HG02759 (cell line): ENCODE measurements at regions not wholly inside any gene's neighbourhood (a gene's known extent, or its start where the extent isn't known, plus 50 kb on each side); places are given as distances from the start of the nearest gene placed in this dataset.

Source experiments
- ATAC-seq: cut with Tn5 transposase; IDR thresholded peaks from one replicate; pipeline ENCODE4 v1.9.1; 2021; ENCODE audit warnings: mild to moderate bottlenecking, moderate library complexity; ENCODE audit not compliant: unreplicated experiment

DNA sequence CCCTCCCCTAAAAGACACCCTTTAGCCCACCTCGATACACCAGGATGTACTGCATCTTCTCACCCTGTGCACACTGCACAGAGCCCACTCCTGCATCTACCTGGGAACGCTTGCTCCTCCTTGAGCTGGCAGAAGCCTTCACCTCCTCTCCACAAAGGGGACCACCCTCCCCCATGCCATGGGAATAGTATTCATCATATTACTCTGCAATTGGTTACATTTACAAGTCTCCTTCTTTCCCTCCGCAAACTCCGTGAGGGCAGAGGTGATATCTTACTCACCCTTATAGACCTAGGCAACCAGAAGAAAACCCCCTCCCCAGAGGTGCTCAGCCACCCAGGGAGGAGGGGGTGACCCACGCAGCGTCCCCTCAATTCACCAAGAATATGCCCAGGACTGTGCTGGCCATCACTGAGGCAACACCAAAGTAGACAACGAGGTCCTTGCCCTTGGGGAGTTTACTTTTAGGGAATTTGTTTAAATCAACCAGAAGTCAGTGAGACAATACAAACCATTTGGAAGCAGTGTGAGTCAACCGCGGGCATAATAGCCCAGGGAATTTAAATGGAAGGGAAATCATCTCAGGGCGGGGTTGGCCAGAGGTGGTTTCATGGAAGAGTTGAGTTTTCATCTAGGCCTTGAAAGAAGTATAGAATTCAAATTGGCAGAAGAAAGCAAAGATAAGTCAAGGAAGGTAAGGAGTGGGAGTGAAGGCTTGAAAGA, 214.5 kb downstream of the BARX2 start:
- ATAC-seq, result no peak

DNA sequence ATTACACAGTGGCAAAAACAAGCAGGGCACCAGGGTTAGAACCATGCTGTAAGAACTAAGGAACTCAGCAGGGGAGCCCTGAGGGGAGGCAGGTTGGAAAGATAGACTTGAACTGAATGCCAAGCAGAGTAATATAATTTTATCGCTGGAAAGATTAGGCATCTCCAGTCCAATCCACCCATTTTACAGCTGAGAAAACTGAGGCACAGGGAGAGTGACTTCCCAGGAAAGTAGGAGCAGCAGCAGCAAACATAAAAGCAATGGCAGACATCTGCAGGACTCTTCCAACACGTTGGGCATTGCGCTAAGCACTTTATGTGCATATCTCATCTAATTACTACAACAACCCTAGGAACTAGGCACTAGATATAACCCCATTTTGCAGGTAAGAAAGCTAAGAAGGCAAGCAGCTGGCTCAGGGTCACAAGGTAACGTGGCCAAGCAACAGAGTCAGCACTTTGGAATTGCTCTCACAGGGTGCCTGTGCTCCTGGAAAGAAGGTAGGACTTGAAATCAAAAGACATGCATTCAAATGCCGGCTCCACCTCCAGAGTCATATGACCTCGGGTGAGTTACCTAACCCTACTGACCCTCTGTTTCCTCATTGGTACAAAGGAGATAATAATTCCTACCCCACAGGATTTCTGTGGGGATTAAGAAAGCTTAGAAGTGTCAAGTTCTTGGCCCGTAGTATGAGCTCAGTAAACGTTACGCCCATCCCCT, 215.3 kb downstream of the BARX2 start:
- ATAC-seq, result no peak

DNA sequence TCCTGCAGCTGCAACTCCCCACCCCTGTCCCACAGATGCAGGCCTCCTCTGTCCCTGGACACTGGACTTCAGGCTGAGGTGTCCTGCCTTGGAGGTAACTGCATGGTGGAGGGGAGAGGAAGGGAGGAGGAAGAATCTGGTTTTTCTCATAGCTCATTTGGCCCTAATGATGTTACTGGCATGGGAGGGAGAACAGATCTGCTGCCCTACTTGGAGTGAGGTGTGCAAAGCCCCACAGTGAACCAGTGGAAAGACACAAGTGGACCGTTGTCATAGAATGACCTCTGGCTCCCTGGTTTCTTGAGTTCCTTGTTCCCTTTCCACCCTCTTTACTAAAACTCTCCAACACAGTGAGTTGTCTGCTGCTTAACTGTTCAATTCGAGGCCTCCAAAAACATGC, 215.9 kb downstream of the BARX2 start:
- ATAC-seq, result no peak

DNA sequence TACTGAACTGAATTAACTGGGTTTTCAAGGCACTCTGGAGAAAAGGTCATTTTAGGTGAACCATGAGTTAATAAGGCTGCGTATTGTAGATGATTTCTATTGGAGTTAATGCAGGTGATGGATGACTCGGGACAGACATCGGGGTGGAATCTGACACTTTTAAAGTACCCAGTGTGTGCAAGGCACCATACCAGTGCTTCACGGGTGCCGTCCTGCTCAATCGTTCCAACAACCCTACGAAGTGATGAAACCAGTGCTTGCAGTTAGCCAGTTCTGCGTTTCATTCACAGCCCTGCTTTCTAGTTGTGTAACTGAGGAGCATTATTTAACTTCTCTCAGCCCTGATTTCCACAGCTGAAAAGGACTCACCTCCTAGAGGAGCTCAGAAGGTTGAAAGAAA, 216.5 kb downstream of the BARX2 start:
- ATAC-seq, result no peak

DNA sequence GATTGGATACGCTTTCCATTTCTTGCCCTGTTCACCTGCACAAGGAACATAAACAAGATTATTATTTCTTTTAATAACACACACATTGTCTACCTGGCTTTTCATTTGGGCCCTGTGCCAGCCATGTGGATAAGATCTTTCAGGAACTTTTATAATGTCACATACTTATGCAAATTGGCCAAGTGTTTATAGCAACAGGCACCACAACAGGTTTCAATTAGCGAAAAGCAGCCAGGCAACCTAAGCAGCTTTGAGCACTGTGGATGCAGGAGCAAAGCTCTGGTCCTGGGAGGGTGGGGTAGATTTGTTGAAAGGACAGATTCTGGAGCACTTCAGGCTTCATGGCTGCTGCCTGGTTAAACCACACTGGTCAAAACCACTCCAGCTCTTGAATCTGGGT, 217.4 kb downstream of the BARX2 start:
- no peak for ATAC-seq

DNA sequence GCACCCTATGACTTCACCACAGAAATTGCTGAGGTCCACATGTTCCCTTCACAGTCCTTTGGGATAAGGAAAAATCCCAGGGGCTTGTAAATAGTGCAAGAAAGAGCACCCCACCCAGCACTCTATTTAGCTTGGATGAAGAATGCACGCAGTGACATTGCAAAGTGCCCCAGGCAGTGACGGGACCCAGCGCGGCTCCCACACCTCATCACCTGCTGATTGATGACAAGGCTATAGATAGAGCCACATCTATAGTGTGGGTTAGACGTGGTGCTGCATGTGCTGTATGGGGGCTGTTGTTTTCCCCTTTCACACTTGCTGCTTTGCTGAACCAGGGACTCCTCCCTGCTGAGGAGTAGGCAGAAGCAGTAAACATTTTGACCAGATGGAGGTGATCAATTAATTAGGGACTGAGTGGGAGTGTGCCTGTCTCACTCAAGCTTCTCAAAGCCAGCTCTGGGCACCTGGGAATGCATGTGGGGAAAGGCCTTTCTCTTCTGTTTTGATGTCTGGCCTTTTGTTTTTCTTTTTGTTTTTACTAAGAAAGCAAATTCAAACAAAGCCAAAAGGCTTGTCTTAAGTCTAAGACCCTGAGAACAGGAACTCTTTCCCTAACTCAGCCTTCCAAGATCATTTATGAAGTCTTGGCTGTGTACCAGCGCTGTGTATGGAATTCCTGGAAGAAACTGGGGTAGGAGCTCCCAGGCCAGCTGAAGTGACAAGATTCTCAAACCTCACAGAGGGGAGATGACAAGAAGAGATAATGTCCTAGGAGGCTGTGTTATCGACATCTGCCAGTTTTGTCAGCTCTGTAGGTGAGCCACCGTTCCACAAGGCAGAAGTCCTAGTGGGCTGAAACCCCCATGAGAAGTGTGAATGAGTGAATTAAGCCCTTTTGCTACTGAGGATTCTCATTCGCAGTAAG, 219.7 kb downstream of the BARX2 start:
- no peak for ATAC-seq

DNA sequence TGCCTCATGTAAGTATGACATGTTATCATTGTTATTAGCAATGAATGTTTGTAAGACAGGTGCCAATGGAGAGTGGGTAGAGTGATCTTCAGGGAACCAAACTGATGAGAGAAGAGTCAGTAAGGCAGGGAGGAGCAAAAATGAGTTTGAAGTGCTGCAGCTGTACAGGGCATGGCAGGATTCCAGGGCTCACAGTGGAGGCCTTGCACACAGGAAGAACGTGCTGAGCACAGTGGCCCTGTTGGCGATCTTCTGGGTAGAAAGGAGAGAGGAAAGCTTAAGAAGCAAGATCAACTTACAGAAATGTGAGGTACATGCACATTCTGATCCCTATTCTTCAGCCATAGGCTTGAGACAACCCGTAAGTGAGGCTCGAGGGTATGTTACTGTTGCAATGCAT, 219.3 kb upstream of the TMEM45B start:
- no peak for ATAC-seq

DNA sequence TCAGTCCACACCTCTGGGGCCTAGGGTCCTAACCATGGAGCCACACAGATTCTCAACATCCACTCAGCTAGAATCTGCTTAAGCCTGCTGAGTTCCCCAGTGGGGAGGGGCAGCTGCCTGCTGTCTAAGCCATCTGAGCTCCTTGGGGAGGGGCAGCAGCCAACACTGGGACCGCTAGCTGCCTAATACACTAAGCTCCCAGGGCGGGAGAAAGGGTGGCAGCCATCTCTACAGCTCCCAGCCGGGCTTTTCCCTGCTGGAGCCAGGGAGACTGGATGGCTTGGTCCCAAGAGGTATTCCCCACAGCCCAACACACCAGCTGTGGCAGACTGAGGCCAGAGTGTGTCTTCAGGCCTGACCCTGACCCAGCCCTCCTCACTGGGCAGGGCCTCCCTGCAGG, 217.3 kb upstream of the TMEM45B start:
- no peak for ATAC-seq

DNA sequence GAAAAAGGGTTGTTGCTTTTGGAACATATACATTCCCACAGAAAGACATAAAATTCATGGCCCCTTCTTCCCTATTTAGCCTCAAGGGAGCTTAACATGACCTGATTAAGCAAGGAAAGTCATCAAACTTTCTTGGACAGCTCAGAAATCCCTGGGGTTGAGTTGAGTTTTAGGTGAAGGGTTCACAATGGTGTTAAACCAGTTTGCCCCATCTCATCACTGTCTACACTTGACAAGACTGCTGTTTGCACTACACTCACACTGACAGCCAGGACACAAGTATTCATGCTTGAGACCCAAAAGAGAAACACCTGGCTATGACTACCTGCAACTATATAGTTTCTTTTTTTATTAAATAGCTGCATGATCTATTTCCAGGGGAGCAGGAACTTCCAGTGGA, 209.8 kb upstream of the TMEM45B start:
- no peak for ATAC-seq

DNA sequence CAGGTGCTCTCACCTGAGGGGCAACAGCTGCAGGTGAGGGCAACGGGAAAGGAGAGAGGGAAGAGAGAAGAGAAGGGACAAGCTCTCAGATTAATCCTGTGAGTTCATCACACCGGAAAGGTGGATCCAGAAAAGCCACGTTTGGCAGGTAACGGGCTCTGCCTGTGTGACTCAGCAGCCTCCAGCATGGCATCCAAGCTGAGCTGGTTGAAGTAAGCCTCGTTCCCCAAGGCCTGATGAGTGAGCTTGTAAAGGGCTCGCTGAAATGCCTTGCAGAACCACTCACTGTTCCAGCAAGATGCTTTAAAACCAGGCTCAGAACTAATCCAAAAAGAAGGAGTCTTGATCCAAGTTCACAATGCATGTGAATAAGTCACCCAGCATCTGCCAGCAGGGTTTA, 206.9 kb upstream of the TMEM45B start:
- no peak for ATAC-seq

DNA sequence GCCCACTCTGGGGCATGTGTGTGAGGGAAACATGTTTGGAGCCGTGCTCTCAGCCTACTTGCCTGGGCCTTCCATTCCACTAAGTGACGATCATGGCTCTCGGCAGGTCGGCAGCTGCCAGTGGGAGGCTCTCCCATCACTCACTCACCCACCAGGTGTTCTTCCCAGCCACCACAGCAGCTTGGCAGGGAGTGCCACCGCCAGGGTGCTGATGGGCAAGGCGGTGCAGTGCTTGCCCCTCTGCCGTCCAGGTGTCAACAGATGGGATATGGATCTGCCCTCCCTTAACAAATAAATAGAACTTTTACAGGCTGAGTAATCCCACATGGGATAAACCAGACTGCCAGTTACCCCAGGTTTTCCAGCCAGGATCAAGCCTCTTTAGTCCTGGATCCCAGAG, 205.5 kb upstream of the TMEM45B start:
- ATAC-seq, result no peak

DNA sequence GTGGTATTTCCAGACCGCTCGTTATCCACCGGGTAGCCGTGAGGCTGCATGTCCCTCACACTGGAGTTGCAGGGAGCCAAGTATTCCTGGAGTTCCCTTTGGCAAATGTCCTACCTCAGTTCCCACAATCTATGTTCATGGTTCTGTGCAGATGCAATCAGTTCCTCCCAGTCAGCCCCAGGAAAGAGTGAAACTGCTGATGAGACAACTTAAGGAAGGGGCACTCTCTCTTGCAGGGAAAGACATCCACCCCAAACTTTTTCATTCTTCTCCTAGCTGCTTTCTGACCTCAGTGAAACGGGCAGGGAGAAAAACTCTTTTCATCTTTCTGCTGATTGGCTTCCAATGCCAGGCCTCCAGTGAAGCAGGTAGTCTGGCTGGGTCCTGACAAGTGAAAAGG, 205.1 kb upstream of the TMEM45B start:
- ATAC-seq, result no peak

DNA sequence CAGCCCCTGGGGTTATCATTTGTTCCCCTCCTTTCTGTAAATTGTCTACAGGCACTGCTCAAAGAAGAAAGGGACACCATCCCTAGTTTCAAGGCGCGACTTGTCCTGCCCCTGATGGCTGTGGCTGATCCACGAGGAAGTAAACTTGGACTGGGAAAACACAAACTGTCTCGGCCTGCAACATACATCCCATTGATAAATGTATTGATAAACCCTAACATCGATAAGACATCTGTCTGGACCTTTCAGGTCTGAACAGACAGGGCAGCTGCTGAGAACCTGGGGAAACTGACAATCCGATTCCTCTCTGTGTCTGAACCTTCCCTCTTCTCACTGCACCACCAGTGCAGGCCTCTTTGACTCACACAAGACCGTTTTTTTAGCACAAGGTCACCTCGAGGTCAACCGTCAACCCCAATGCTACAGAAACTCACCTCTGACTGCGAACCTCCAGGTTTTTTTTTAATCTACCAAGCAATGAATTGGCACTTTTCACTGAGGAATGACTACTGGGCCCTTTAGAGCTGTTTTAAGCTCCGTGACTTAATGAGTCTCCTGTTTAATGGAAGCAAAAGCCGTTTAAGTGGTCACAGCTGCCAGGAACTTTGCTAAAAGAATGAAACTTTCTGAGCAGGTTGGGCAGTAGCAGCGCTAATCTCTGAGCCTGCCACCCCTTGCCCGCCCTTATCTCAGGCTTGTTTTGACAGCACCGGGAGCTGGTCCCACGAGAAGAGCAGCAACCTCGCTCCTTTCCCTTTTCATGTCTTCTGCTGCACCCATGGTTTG, 203.8 kb upstream of the TMEM45B start:
- ATAC-seq, result no peak

DNA sequence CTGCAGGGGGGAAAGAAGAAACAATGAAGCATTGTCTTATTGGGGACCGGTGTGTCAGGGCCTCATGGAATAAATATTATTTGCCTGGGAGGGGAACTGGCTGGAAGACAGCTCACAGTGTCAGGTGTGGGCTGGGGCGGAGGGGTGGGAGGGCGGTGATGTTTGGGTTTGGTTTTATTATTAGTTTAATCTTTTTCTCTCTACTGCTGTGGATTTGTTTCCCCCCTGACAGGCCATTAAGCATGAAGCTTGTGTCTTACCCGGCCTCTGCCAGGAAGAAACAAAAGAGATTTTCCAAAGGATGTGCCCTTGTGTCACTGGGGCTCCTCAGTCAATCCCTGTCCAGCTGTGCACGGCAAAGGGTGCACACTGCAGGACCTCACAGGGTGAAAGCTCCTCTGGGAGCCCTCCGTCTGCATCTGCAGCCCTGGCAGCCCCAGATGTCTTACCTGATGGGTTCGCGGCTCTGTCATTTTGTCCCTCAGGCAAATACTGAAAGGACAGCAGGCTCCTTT, 203.1 kb upstream of the TMEM45B start:
- no peak for ATAC-seq

DNA sequence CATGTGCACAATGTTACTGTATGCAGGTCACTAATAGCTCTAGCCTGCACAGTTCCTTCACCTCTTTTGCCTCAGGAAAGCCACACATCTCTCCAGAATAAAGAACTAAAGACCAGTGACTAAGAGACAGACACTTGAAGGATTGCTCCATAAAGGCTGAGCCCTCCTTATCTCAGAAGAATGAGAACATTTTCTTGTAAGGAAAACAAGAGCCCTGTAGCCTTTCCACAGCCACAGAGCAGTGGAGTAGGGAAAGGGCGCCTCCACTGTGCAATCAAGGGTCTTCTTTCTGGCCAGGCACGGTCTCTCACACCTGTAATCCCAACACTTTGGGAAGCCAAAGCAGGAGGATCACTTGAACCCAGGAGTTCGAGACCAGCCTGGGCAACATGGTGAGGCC, 202.6 kb upstream of the TMEM45B start:
- no peak for ATAC-seq

DNA sequence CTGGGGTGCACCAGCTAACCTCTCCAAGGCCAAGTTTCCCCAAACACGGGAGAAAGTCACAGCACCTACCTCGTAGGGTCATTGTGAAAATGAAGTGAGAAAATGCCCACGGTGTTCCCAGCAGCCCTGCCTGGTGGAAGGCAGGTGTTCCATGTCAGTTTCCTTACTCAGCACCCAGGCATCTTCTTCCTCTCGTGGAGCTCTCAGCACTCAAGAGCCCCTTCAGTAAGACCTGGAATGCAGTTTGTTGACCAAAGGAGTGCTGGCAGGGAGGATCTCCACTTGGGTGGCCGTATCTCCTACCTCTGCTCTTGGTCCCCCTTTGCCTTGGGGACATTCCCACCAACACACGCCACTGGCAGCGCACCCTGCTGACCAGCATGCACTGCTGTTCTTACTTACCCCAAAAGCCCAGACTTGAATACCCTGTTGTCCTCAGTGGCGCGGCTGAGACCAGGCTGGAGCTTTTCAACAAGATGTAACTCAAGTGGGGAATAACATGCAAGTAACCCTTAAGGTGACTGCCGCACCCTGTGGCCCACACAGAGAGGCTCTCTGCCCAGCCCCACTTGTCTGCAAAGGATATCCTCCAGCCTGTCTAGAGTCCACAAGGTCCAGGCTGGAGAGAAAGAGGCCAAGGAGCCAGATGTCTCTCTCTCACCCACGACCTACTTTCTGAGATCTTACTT, 201.2 kb upstream of the TMEM45B start:
- ATAC-seq, result no peak

DNA sequence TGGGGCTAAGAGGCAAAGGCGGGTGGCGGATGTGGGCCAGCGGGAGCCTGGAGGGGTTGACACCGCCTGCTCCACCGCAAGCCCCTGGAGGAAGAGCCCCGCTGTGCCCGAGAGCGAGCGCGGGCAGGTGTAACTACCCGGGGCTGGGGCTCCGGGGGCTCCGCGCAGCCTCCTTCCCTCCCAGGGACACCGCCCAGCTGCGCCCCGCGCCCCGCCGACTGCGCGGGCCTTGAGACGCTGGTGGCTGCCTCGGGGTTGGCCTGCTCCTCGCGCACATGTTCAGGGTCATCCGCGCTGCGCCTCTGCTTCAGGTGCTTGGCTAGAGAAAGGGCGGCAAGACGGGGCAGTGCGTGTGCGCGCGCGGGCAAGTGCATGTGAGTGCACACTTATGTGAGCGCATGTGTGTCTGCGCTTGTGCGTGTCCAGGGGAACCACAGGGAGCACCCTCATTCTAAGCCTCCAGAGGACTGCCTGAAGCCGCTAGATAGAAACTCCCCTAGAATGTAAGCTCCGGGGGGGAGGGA, 197.5 kb upstream of the TMEM45B start:
- no peak for ATAC-seq

DNA sequence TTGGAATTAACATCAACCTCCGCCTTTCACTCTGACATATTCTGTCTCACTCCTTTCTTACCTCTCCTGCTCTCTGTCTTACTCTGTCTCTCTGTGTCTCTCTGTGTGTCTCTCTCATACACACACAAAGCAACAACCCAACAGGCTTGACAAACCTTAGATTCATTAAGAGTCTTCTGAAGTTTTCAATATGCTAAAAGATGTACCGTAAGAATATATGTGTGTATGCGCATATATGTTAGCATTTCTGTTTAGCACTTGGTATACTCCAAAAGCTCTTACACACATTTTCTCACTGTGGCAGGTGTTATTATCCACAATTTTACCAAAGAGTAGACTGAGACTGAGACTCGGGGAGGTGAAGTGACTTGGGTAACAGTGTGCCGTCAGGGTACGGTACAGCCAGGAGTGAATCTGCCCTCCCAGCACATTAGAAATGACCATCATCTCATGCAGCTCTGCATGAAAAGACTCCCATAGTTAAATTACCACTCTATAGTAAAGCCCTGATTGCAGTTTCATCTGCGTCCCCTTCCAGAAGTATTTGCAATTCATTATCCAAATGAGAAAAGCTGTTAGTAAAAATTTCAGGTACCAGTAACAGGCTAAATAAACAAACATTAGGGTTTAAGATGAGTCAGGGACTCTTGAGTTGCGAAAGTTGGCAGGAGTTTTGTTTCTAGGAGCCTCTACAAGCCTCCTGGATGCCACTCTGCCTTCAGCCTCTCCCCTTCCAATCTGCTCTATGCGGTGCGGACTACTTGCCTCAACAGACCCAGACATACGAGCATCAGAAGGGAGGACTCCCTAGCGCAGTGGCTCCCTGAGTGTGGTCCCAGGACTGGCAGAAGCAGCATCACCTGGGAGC, 195.2 kb upstream of the TMEM45B start:
- no peak for ATAC-seq

DNA sequence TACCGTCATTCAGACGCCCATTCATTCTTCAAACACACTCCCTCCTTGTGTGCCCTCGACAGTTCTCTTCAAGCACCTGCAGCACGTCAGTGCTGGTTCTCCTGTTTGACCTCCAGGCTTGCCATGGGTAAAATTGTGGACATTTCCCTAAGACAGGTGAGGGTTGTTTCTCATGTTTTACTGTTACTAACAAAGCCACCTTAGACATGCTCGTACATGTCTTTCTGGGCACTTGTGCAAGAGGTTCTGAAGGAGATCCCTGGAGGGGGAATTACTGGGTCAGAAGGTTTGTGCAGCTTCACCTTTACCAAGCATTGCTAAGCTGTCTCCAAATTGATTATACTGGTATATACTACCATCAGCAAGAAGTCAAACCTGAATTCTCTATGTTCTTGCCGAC, 189.7 kb upstream of the TMEM45B start:
- ATAC-seq, result no peak
